Prostate gland (tissue), 2 donors: ENCODE measurements at regions not wholly inside any gene's neighbourhood (a gene's known extent, or its start where the extent isn't known, plus 50 kb on each side); places are given as distances from the start of the nearest gene placed in this dataset.

Experiments
- DNase-seq: peaks from one replicate; pipeline ENCODE4 v3.0.0-alpha.2; 2019; ENCODE audit warnings: low spot score
- H3K27ac ChIP-seq, 2 donors: fragments of 200-600 bp; sonication (generic); 2 replicates each; pipeline ENCODE4 v1.5.1; 2017 to 2019
- H3K27me3 ChIP-seq: fragments of 200-600 bp; sonication (generic); replicated peaks from 2 replicates; pipeline ENCODE4 v1.5.1; 2019; ENCODE audit not compliant: insufficient read depth
- H3K36me3 ChIP-seq, 2 donors: fragments of 200-600 bp; sonication (generic); 1 replicate in 1 of 2; 2 replicates in 1 of 2; pipeline versions ENCODE4 v1.5.1 to v1.8.1; 2017 to 2019
- H3K4me1 ChIP-seq: fragments of 200-600 bp; sonication (generic); replicated peaks from 2 replicates; pipeline ENCODE4 v1.5.1; 2019
- H3K4me3 ChIP-seq, 2 donors: fragments of 200-600 bp; sonication (generic); 2 replicates each; pipeline ENCODE4 v1.5.1; 2017 to 2019
- H3K9me3 ChIP-seq: fragments of 200-600 bp; sonication (generic); 2 replicates; pipeline ENCODE4 v1.5.1; 2017
- CTCF ChIP-seq, 4 experiments: fragments of 200-600 bp in 2 of 4; fragments of 450-650 bp in 2 of 4; sonication (generic) in 2 of 4; IDR thresholded peaks; 1 replicate in 3 of 4; 2 replicates in 1 of 4; pipeline ENCODE4 v1.5.1; 2016 to 2019; ENCODE audit warnings: antibody characterized with exemption in 4 of 4, mild to moderate bottlenecking in 2 of 4, moderate library complexity in 2 of 4
- POLR2A ChIP-seq: fragments of 450-650 bp; IDR thresholded peaks from one replicate; pipeline ENCODE4 v1.6.1; 2016; ENCODE audit warnings: antibody characterized with exemption, mild to moderate bottlenecking
- POLR2AphosphoS5 ChIP-seq: sonication (generic); formaldehyde crosslinking; IDR thresholded peaks from one replicate; pipeline ENCODE4 v1.6.1; 2017; ENCODE audit warnings: antibody characterized with exemption
- WGBS: methylation state at CpG from one replicate; pipeline ENCODE4 v1.1.5; 2018; 5-methylcytosine and 5-hydroxymethylcytosine counted together
- intact Hi-C: fragments of 100-400 bp; cut with DNase I; formaldehyde crosslinking; loops from one replicate; pipeline ENCODE4 v1.14.2; 2022

- Histone ChIP-seq H3K4me1 (no peaks in the 10 kb centered on the region), H3K4me3 (no peak overlapping the region), H3K27ac (no peak overlapping the region), H3K36me3 (no peaks in the 10 kb centered on the region), H3K9me3 (no peaks in the 10 kb centered on the region), H3K27me3 (no peaks in the 10 kb centered on the region)
- TF ChIP-seq POLR2AphosphoS5: no peak
- no peak for TF ChIP-seq CTCF (IDR thresholded peaks at IDR 0.05)
- no peak for TF ChIP-seq POLR2A
- 0% methylated on average over 1 of the region's 1 CpG for WGBS
- intact Hi-C loops: no loop called here
- DNase-seq: no peak
Measured at GRCh38 chr13:76106763-76107162, 470.6 kb downstream of the LMO7 start.

- intact Hi-C loops: no loop called here
- TF ChIP-seq CTCF (IDR thresholded peaks at IDR 0.05): no peak
- H3K4me1 ChIP-seq: no peaks in the 10 kb centered on the region
- no peak overlapping the region for H3K4me3 ChIP-seq
- no peak for DNase-seq
- H3K27ac ChIP-seq: no peak overlapping the region
- WGBS: 72% methylated on average over 3 of the region's 3 CpGs
- H3K9me3 ChIP-seq: no peaks in the 10 kb centered on the region
- no peaks in the 10 kb centered on the region for H3K36me3 ChIP-seq
- H3K27me3 ChIP-seq: no peaks in the 10 kb centered on the region
Measured at GRCh38 chr13:76094645-76095044, 458.5 kb downstream of the LMO7 start.

GRCh38 chr13:76091076-76091475, 454.9 kb downstream of the LMO7 start:
- no peaks in the 10 kb centered on the region for H3K4me1 ChIP-seq
- no peaks in the 10 kb centered on the region for H3K9me3 ChIP-seq
- DNase-seq: no peak
- H3K27ac ChIP-seq: no peak overlapping the region
- no peaks in the 10 kb centered on the region for H3K27me3 ChIP-seq
- no peak overlapping the region for H3K4me3 ChIP-seq
- TF ChIP-seq POLR2AphosphoS5: no peak
- no peak for TF ChIP-seq CTCF (IDR thresholded peaks at IDR 0.05)
- TF ChIP-seq POLR2A: no peak
- no peaks in the 10 kb centered on the region for H3K36me3 ChIP-seq
- 52% methylated on average over 4 of the region's 4 CpGs for WGBS
- intact Hi-C loops: no loop called here

GRCh38 chr13:76086729-76087128, 450.6 kb downstream of the LMO7 start:
- Histone ChIP-seq H3K27ac (no peak overlapping the region), H3K4me3 (no peak overlapping the region), H3K27me3 (no peaks in the 10 kb centered on the region), H3K4me1 (no peaks in the 10 kb centered on the region), H3K36me3 (no peaks in the 10 kb centered on the region), H3K9me3 (no peaks in the 10 kb centered on the region)
- DNase-seq: no peak
- intact Hi-C loops: no loop called here
- WGBS: 100% methylated on average over 1 of the region's 1 CpG
- TF ChIP-seq CTCF (IDR thresholded peaks at IDR 0.05): no peak
- TF ChIP-seq POLR2AphosphoS5: no peak
- TF ChIP-seq POLR2A: no peak

- DNase-seq: no peak
- Histone ChIP-seq H3K27ac (no peak overlapping the region), H3K36me3 (no peaks in the 10 kb centered on the region), H3K27me3 (no peaks in the 10 kb centered on the region), H3K4me3 (no peak overlapping the region), H3K4me1 (no peaks in the 10 kb centered on the region), H3K9me3 (no peaks in the 10 kb centered on the region)
- intact Hi-C loops: no loop called here
- no peak for TF ChIP-seq POLR2AphosphoS5
- no peak for TF ChIP-seq POLR2A
- no peak for TF ChIP-seq CTCF (IDR thresholded peaks at IDR 0.05)
- WGBS: 86% methylated on average over 3 of the region's 3 CpGs
Measured at GRCh38 chr13:76067850-76068249, 431.7 kb downstream of the LMO7 start.
